Activated naive CD4-positive, alpha-beta T cell treated with anti-CD3 and anti-CD28 coated beads, Interleukin-2, amount 50 U/mL, for 72 hours (primary cell): ENCODE measurements at regions not wholly inside any gene's neighbourhood (a gene's known extent, or its start where the extent isn't known, plus 50 kb on each side); places are given as distances from the start of the nearest gene placed in this dataset.
A peak's percentile ranks its signal among the peaks of the same experiment; 100 is the strongest.
"Not testable (repeated sequence)": the region's sequence is repeated elsewhere in the genome, so short reads cannot be mapped to it uniquely, and the experiment has no call there.

Experiments
- ATAC-seq, 2 donors: fragments of 150-1000 bp; cut with Tn5 transposase; 2 replicates each; pipeline ENCODE4 v1.10.0; 2021; ENCODE audit warnings: mild to moderate bottlenecking in 2 of 2, moderate library complexity in 2 of 2
- DNase-seq, 2 donors: peaks; one replicate each; pipeline ENCODE4 v3.0.0; 2021 to 2022; ENCODE audit warnings: low spot score in 2 of 2
- H3K27ac Mint-ChIP-seq, 2 donors: one replicate each; pipeline ENCODE4 v1.8.0; 2022; ENCODE audit warnings: mild to moderate bottlenecking in 2 of 2, mixed read lengths in 2 of 2
- H3K36me3 Mint-ChIP-seq, 2 donors: one replicate each; pipeline ENCODE4 v1.8.0; 2022; ENCODE audit warnings: mixed read lengths in 2 of 2
- H3K9me3 Mint-ChIP-seq, 2 donors: one replicate each; pipeline ENCODE4 v1.8.0; 2022; ENCODE audit warnings: mixed read lengths in 2 of 2

- peaks cover 0 to 8% of the 10 kb centered on the region in 2 donors for H3K9me3 Mint-ChIP-seq
- H3K27ac Mint-ChIP-seq: no peak overlapping the region
- ATAC-seq: no peak
- no peak for DNase-seq
- H3K36me3 Mint-ChIP-seq: peaks cover 0 to 9% of the 10 kb centered on the region in 2 donors
These were observed 68.5 kb upstream of the RPL38 start for GRCh38 chr17:74134991-74135390.

DNA sequence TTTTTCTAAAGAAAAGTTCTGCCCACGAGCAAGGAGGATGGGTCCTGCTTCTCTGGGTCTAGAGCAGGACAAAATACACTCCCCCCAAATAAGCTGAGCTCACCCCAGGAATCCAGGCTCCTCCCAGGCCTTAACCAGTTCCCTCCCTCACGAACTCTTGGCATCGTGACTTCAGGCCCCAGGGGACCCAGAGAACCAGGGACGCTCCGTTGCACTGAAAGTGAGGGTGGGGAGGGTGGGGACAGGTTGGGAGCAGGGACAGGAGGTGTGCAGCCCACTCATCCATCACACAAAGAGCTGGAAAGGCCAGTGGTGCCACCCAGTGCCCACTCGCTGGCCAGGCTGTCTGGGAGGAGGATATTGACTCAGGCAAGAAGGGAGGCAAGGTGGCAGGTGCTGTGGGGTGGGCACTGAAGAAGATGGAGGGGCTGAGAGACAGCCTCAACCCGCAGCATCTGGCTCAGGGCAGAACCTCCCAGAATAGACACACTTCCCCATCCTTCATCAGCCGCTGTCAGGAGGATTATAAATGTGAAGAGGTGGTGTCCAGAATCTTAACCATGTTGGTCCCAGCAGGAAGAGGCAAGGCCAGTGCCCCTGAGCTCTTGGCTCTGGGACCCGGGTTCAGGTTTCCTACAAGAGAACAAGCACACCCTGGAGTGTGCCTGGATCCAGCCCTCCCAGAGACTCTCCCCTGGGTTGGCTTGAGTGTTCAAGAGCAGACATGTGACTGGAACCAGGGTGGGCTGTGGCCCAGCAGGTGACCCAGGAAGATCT is 67.9 kb upstream of the RPL38 start:
- ATAC-seq (no peak), DNase-seq (no peak)
- peaks cover 0 to 8% of the 10 kb centered on the region in 2 donors for H3K9me3 Mint-ChIP-seq
- H3K27ac Mint-ChIP-seq: no peak overlapping the region
- peaks cover 3 to 14% of the 10 kb centered on the region in 2 donors for H3K36me3 Mint-ChIP-seq

- Mint-ChIP-seq H3K9me3 (peaks cover under 1 to 16% of the 10 kb centered on the region in 2 donors), H3K27ac (no peak overlapping the region), H3K36me3 (peaks cover 15 to 18% of the 10 kb centered on the region in 2 donors)
- DNase-seq (no peak), ATAC-seq (no peak)
These were observed 66.1 kb upstream of the RPL38 start for GRCh38 chr17:74137416-74137815.

DNA sequence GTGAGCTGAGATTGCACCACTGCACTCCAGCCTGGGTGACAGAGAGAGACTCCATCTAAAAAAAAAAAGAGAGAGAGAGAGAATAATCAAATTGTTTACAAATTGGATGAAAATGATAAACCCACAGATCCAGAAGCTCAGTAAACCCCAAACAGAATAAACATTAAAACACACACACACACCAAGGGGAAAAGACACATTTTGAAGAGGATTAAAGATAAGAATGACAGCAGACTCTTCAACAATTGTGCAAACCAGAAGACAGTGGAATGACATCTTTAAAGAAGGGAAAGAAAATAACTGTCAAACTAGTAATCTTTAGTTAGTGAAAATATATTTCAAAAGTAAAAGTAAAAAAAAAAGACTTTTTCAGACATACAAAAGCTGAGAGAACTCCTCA is 64.4 kb upstream of the RPL38 start:
- Mint-ChIP-seq H3K36me3 (peaks cover 27 to 31% of the 10 kb centered on the region in 2 donors), H3K9me3 (peaks cover 11 to 33% of the 10 kb centered on the region in 2 donors), H3K27ac (no peak overlapping the region)
- DNase-seq (no peak), ATAC-seq (no peak)

DNA sequence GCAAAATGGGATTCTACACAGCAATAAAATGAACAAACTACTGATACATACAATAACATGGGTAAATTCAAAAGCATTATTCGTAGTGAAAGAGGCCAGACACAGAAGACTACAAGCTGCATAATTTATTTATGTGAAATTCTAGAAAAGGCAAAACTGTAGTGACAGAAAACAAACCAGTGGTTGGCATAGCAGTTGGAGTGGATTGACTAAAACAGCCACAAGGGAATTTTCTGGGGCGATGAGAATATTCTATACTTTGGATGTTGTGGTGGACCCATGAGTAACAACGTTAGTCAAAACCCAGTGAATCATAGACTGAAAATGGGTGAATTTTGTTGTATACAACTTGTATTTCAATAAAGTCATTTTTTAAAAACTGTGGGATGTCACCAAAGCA is 63.2 kb upstream of the RPL38 start:
- ATAC-seq: peak; percentile 24 to 81
- Mint-ChIP-seq H3K9me3 (peaks cover 15 to 34% of the 10 kb centered on the region in 2 donors), H3K36me3 (peaks cover 27 to 36% of the 10 kb centered on the region in 2 donors), H3K27ac (no peak overlapping the region)
- DNase-seq: no peak

DNA sequence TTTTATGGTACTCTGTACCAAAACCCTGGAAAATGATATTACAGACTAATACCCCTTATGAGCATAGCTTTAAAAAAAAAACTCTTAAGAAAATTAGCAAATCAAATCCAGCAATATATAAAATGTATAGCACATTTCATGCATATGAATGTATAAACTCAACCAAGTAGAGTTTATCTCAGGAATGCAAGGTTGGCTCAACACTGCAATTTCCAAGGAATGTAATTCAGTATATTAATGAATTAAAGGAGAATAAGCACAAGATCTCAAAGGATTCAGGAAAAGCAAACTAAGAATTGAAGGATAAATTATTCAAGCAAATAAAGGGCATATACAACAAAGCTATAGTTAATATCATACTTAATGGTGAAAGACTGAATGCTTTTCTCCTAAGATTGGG is 61.9 kb upstream of the RPL38 start:
- Mint-ChIP-seq H3K27ac (no peak overlapping the region), H3K36me3 (peaks cover 27 to 36% of the 10 kb centered on the region in 2 donors), H3K9me3 (peaks cover 15 to 34% of the 10 kb centered on the region in 2 donors)
- ATAC-seq (no peak), DNase-seq (no peak)

DNA sequence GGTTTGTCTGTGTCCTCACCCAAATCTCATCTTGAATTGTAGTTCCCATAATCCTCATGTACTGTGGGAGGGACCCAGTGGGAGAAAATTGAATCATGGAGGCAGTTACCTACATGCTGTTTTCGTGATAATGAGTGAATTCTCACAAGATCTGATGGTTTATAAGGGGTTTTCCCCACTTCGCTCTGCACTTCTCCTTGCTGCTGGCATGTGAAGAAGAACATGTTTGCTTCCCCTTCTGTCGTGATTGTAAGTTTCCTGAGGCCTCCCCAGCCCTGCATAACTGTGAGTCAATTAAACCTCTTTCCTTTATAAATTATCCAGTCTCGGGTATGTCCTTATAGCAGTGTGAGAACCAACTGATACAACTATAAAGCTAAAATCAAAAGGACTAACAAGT is 60.2 kb upstream of the RPL38 start:
- H3K9me3 Mint-ChIP-seq: peaks cover 15 to 34% of the 10 kb centered on the region in 2 donors
- peaks cover 19 to 36% of the 10 kb centered on the region in 2 donors for H3K36me3 Mint-ChIP-seq
- ATAC-seq, DNase-seq, H3K27ac Mint-ChIP-seq: not testable (repeated sequence)

GRCh38 chr17:74145756-74146155 is 57.7 kb upstream of the RPL38 start:
- DNase-seq (no peak), ATAC-seq (no peak)
- Mint-ChIP-seq H3K27ac (no peak overlapping the region), H3K36me3 (peaks cover 11 to 31% of the 10 kb centered on the region in 2 donors), H3K9me3 (peaks cover 15 to 25% of the 10 kb centered on the region in 2 donors)

- DNase-seq: no peak
- ATAC-seq: no peak
- H3K9me3 Mint-ChIP-seq: peaks cover 15 to 25% of the 10 kb centered on the region in 2 donors
- peaks cover 9 to 30% of the 10 kb centered on the region in 2 donors for H3K36me3 Mint-ChIP-seq
- no peak overlapping the region for H3K27ac Mint-ChIP-seq
These were observed 57.3 kb upstream of the RPL38 start for GRCh38 chr17:74146196-74146595.

DNA sequence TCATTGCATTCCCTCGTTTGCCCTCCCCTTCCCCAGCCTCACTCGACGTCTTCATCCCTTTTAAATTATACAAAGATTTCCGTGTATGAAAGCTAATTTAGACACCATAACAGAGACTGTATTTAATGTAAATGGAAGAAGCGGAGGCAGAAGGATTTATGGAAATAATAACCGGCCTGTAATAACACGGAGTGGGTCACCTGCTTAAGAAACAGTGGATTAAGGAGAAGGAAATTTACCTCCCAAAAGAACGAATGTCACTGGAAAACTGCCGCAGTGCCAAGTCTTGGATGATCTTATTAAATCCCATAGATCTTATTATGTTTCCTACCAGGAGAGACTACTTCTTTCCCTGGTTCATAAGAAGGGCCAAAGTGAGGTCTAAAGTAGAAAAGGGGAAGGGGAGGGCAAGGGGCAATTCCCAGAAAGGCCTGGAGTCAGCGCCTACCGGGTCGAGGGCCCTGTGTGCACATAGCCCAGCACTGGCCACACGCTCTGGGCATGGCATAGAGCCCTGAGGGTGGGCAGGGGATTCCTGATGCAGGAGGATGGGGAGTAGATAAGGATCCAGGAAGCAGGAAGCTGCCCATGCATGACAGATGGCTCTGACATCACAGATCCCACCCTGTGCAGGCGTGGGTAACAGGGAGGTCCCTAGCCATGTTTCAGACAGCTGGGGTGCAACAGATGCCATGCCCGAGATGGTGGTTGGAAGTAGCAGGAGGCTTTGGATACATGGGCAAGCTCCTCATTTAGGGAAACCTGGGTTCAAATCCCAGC is 56.2 kb upstream of the RPL38 start:
- no peak for ATAC-seq
- H3K36me3 Mint-ChIP-seq: peaks cover 9 to 23% of the 10 kb centered on the region in 2 donors

GRCh38 chr17:74147966-74148365 is 55.5 kb upstream of the RPL38 start:
- Mint-ChIP-seq H3K36me3 (peaks cover 9 to 16% of the 10 kb centered on the region in 2 donors), H3K27ac (no peak overlapping the region), H3K9me3 (peaks cover 11 to 12% of the 10 kb centered on the region in 2 donors)
- no peak for ATAC-seq
- DNase-seq: no peak

More for the DNA sequence above, 56.2 kb upstream of the RPL38 start:
- DNase-seq: no peak
- Mint-ChIP-seq H3K27ac (no peak overlapping the region), H3K9me3 (peaks cover 15 to 19% of the 10 kb centered on the region in 2 donors)

DNA sequence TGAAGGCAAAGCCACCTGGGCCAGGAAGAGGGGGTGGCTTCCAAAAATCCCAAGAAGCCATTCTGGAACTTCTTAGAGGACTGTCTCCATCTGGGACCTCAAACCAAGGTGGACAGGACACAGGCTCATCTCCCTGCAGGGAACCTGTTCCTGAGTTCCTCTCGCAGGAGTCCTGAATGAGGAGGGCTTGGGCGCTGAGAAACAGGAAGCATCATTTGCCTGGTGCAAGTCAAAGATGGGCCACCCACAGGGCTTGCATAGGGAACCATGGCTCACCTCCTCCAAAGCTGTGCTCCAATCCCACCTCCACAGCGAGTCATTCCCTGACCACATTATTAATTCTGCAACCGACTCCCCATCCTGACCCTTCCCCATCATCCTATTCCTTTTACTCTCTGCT is 55.0 kb upstream of the RPL38 start:
- DNase-seq (no peak), ATAC-seq (no peak)
- no peak overlapping the region for H3K27ac Mint-ChIP-seq
- peaks cover 7 to 8% of the 10 kb centered on the region in 2 donors for H3K9me3 Mint-ChIP-seq
- H3K36me3 Mint-ChIP-seq: peaks cover 7 to 11% of the 10 kb centered on the region in 2 donors

- Mint-ChIP-seq H3K27ac (peak overlapping the region in 1 of 2 donors; percentile 13), H3K36me3 (peaks cover under 1 to 6% of the 10 kb centered on the region in 2 donors), H3K9me3 (peaks cover 1 to 5% of the 10 kb centered on the region in 2 donors)
- ATAC-seq (no peak), DNase-seq (no peak)
These were observed 54.4 kb upstream of the RPL38 start for GRCh38 chr17:74148901-74149596.

DNA sequence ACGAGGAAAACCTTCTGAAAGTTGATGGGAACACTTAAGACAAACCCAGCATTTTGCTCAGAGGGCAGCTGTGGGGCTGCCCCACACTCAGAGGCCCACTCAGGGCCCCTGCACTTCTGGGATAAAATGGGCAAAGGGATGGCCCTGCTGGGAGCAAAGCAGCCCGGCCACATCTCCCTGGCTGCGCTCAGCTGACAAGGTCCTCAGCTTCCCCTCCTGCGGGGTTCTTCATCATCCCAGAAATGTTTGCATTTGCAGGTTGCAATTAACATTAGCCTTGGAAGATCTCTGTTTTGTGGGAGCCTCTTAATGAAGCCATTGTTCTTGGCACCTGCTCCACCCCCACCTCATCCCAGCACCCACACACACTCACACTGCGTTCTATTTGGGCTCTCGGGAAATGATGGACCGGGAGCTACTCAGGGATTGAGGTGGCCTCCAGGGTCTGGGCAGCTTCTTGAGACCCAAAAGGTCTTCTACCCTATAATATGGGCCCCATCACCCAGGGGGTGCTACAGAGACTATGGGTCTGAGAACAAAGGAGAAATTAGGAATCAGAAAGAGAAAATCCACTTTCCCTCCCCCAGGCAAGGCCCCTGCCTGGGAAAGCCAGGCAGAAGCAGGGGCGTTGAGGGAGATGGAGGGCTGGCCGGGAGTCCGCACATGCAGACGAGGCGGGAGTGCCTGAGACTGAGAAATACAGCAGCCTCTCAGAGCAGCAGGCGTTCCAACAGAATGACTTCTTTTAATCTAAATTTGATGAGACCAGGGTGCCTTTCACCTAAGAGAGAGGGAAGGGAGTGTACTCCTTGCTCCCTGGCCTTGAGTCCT is 53.7 kb upstream of the RPL38 start:
- ATAC-seq: no peak

GRCh38 chr17:74150428-74151025 is 53.0 kb upstream of the RPL38 start:
- no peaks in the 10 kb centered on the region for H3K36me3 Mint-ChIP-seq

More for the DNA sequence above, 53.7 kb upstream of the RPL38 start:
- Mint-ChIP-seq H3K9me3 (peaks cover 0 to under 1% of the 10 kb centered on the region in 2 donors), H3K36me3 (peaks cover 0 to under 1% of the 10 kb centered on the region in 2 donors), H3K27ac (no peak overlapping the region)
- no peak for DNase-seq

More at GRCh38 chr17:74150428-74151025, 53.0 kb upstream of the RPL38 start:
- no peak overlapping the region for H3K27ac Mint-ChIP-seq
- ATAC-seq (no peak), DNase-seq (no peak)
- no peaks in the 10 kb centered on the region for H3K9me3 Mint-ChIP-seq
